AG10803 (cell line): ENCODE measurements at regions not wholly inside any gene's neighbourhood (a gene's known extent, or its start where the extent isn't known, plus 50 kb on each side); places are given as distances from the start of the nearest gene placed in this dataset.

Experiments
- DNase-seq: peaks from one replicate; pipeline ENCODE4 v3.0.0; 2010; ENCODE audit warnings: low read depth
- H3K4me3 ChIP-seq: 2 replicates; pipeline ENCODE4 v1.5.1; 2011; ENCODE audit warnings: mild to moderate bottlenecking, low read length, control low read depth
- CTCF ChIP-seq: conservative IDR thresholded peaks from 2 replicates; pipeline ENCODE4 v1.5.1; 2011; ENCODE audit warnings: mild to moderate bottlenecking, low read length, control low read depth, inconsistent platforms

DNA sequence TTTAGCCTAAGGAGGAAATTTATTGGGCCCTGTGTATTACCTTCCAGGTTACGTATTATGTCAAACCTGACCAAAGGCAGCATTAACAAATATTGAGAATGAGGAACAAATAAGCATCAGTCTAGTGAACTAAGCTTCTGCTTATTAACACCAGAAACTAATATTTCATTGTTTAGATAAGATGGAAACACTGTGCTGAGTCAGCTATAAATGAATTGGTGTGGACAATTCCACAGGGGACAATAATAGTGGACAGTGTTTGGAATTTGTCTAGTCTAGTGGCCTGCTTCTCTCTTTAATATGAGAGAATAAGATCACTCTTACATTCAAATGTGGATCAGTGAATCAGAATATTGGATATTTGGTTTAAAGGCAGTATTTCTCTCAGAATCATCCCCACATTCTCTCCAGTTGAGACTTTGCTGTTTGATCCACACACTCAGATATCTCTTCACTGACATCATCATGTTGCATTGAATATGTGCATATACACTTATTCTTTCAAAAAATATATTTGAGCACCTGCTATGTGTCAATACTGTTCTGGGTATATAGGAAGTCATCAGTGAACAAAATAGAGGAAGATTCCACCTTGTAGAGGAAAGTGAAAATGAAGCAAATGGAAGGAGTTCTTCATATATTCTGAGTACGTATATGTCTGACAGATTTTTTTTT is 136.3 kb downstream of the DIO2 start:
- no peak for TF ChIP-seq CTCF
- DNase-seq: no peak
- H3K4me3 ChIP-seq: no peak overlapping the region

DNA sequence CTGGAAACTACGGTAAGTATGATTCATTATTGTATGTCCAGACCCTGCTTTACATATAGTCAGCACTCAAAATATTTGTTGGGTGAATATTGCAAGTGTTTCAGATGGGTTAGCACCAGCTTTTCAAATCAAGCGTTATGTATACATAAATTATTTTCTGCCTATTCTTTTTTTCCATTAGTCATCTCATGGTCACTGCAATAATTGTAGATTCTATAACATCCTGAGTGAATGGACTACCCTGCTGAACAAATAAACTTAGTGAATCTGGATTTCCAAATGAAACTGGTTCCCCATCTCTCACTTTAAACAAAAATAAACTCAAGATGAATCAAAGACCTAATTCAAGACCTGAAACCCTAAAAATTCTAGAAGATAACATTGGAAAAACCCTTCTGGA is 152.3 kb downstream of the DIO2 start:
- TF ChIP-seq CTCF: no peak
- H3K4me3 ChIP-seq: no peak overlapping the region
- no peak for DNase-seq

GRCh38 chr14:80056497-80056801 is 154.9 kb downstream of the DIO2 start:
- no peak overlapping the region for H3K4me3 ChIP-seq
- TF ChIP-seq CTCF: no peak
- no peak for DNase-seq

DNA sequence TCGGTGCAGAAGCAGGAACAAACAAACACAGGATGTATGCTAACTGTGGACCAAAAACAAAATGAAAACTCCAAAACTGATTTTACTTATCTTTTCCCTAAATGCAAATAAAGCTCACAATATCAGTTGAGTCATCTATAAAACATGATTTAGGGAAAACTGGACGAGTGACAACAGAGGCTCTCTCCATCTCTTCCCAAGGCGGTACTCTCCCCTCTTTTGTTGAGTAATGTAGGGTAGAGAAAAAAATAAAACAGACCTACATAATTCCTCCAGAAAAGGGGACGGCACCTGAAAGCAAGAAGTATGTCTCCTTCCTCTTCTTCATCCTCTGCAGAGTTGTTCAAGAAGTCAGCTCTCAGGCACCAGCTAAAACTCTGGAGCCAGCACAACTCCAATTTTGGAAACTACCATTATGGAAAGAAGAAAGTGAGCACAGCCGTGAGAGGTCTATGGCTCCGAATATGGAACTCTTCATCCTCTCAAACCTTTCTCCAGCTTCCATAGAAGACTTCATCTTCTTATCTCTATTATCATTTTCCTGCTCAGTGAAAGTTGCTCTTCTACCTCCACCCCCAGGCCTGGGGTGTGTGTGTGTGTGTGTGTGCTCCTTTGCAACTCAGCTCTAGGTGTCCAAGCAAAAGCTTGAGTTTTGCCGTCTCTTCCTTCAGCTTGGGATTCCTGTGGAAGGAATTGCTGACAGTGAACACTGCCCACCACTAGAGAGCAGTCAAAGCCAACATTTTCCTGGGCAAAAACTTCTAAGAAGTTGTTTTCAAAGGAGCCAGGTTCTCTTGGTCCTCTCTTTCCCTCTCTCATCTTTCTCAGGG is 155.4 kb downstream of the DIO2 start:
- peak; percentile 56 for DNase-seq
- TF ChIP-seq CTCF: peak; percentile 93
- H3K4me3 ChIP-seq: peak overlapping the region; percentile 10; the same call in 1 of the 2 replicates

DNA sequence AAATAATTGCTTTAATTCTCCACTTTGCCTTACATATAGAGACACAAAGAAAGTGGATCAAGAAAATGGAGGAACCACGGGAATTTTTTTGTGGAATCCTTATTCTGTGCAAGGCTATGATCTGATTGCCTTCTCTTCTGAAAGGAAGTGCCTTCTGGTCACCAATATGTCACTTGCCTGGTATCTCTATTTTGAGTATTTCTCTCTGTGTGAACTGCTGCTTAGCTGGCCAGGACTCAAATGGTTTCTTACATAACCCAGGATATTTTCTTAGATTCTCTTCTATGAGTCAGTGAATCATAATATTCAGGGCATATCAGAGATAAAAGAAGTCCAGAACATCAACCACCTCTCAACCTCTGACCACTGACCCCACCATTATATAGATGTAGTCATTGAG is 156.1 kb downstream of the DIO2 start:
- H3K4me3 ChIP-seq: no peak overlapping the region
- no peak for TF ChIP-seq CTCF
- peak; percentile 8 for DNase-seq

GRCh38 chr14:80054020-80054419 is 157.3 kb downstream of the DIO2 start:
- no peak overlapping the region for H3K4me3 ChIP-seq
- TF ChIP-seq CTCF: no peak
- DNase-seq: no peak

GRCh38 chr14:80049055-80049454 is 162.2 kb downstream of the DIO2 start:
- no peak for TF ChIP-seq CTCF
- no peak for DNase-seq
- no peak overlapping the region for H3K4me3 ChIP-seq
